Tibial nerve (tissue), 4 donors: ENCODE measurements at regions not wholly inside any gene's neighbourhood (a gene's known extent, or its start where the extent isn't known, plus 50 kb on each side); places are given as distances from the start of the nearest gene placed in this dataset.

Source experiments
- DNase-seq, 2 donors: peaks; one replicate each; pipeline ENCODE4 v3.0.0-alpha.2; 2019; ENCODE audit warnings: low spot score in 2 of 2
- H3K27ac ChIP-seq, 4 donors: fragments of 200-600 bp; sonication (generic) in 3 of 4; one replicate each; pipeline ENCODE4 v1.5.1; 2017 to 2019; ENCODE audit warnings: mild to moderate bottlenecking in 1 of 4
- H3K27me3 ChIP-seq, 2 donors: fragments of 200-600 bp; sonication (generic) in 1 of 2; one replicate each; pipeline versions ENCODE4 v1.5.1 to v1.6.0; 2017 to 2019
- H3K36me3 ChIP-seq, 3 donors: fragments of 200-600 bp; sonication (generic); one replicate each; pipeline ENCODE4 v1.5.1; 2018 to 2019
- H3K4me1 ChIP-seq, 4 donors: fragments of 200-600 bp; sonication (generic) in 3 of 4; one replicate each; pipeline ENCODE4 v1.5.1; 2017 to 2019
- H3K4me3 ChIP-seq, 4 donors: fragments of 200-600 bp; sonication (generic) in 3 of 4; one replicate each; pipeline ENCODE4 v1.5.1; 2017 to 2019; ENCODE audit warnings: mild to moderate bottlenecking in 1 of 4, moderate library complexity in 1 of 4
- H3K9me3 ChIP-seq, 4 donors: fragments of 200-600 bp; sonication (generic) in 3 of 4; one replicate each; pipeline ENCODE4 v1.5.1; 2017 to 2019
- CTCF ChIP-seq, 5 experiments: fragments of 200-600 bp in 3 of 5; fragments of 450-650 bp in 2 of 5; sonication (generic) in 3 of 5; IDR thresholded peaks; one replicate each; pipeline ENCODE4 v1.5.1; 2016 to 2019; ENCODE audit warnings: antibody characterized with exemption in 5 of 5, mild to moderate bottlenecking in 3 of 5, moderate library complexity in 2 of 5
- EP300 ChIP-seq, 2 donors: sonication (generic); formaldehyde crosslinking; IDR thresholded peaks; one replicate each; pipeline ENCODE4 v1.6.1; 2017; ENCODE audit warnings: antibody characterized with exemption in 2 of 2, mild to moderate bottlenecking in 1 of 2
- POLR2A ChIP-seq, 2 donors: fragments of 450-650 bp; IDR thresholded peaks; one replicate each; pipeline ENCODE4 v1.6.1; 2017; ENCODE audit warnings: antibody characterized with exemption in 2 of 2, mild to moderate bottlenecking in 2 of 2, moderate library complexity in 2 of 2
- WGBS, 2 donors: methylation state at CpG; one replicate each; pipeline ENCODE4 v1.1.5; 2018; 5-methylcytosine and 5-hydroxymethylcytosine counted together

DNA sequence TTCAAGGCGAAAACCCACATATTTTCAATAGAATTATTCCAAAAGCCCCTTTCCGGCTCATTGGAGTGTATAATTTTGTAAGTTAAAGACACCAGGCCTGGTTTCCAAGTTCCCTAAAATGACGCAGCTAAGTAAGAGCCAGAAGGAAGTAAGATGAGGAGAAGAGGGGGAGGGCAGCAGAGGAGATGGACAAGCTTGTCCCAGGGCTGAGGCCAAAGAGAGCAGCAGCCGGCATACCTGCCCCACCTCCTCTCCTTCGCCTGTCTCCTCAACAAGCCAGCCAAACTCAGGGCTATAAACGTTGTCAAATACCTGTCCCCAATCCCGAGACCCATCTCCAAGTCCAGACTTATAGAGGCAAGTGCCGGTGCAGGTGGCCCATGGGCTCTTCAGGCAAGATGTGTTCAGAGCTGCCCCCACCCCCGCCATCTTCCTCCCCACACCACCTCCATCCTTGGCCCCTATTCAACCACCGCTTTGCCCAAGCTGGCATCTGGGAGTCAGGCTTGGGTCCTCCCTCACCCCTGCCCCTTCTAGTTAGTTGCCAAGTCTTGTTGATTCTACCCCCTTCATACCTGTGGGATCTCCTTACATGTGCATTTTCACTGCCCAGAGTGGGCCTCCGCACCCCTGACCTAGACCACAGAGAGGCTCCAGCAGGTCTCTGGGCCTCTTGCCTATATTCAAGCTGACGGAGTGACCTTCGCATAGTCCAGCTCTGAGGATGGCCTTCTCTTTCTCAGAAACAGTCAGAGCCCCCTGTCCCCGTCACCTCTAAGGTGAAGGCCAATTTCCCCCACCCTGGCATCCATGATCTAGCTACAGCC lies 75.7 kb upstream of the SIRPA start:
- Histone ChIP-seq H3K4me3 (no peak overlapping the region), H3K27me3 (no peaks in the 10 kb centered on the region), H3K9me3 (peaks cover 0 to 28% (median 0%) of the 10 kb centered on the region in 4 donors), H3K27ac (peak overlapping the region in 2 of 4 donors; percentile 67 to 77), H3K36me3 (no peaks in the 10 kb centered on the region), H3K4me1 (peaks cover 0 to 55% (median 9%) of the 10 kb centered on the region in 4 donors)
- no peak for TF ChIP-seq POLR2A (IDR thresholded peaks at IDR 0.05)
- peak in 1 of 2 donors; percentile 8 for TF ChIP-seq EP300 (IDR thresholded peaks at IDR 0.05)
- 78 to 80% methylated on average over 14 of the region's 14 CpGs for WGBS, 2 donors
- no peak for DNase-seq

DNA sequence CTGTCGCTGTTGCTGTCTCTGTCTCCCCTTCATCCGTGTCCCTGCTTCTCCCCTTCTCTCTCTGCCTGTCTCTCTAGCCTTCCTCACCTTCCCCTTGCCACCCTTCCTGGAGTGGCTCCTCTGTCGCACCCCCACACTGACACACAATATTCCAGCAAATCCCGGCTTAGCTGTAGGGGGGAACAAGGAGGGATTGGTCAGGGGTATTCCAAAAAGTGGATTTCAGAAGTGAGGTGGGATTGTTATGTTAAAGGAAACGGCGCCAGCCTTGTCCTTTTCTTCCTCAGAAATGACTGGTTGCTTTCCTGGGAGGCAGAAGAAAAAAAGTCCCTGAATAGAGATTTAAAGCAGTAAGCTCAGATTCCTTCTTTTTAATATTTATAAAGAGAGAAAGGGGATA lies 76.3 kb upstream of the SIRPA start:
- H3K27ac ChIP-seq: peak overlapping the region in 2 of 4 donors; percentile 67 to 77

GRCh38 chr20:1818247-1818840 lies 76.9 kb upstream of the SIRPA start:
- Histone ChIP-seq H3K4me3 (no peak overlapping the region), H3K9me3 (peaks cover 0 to 17% (median 0%) of the 10 kb centered on the region in 4 donors), H3K27me3 (no peaks in the 10 kb centered on the region), H3K4me1 (peaks cover 0 to 63% (median 15%) of the 10 kb centered on the region in 4 donors), H3K27ac (peak overlapping the region in 2 of 4 donors; percentile 67 to 77), H3K36me3 (no peaks in the 10 kb centered on the region)
- no peak for DNase-seq
- 71 to 81% methylated on average over 1 of the region's 1 CpG for WGBS, 2 donors
- no peak for TF ChIP-seq EP300 (IDR thresholded peaks at IDR 0.05)
- TF ChIP-seq CTCF (IDR thresholded peaks at IDR 0.05): no peak
- TF ChIP-seq POLR2A (IDR thresholded peaks at IDR 0.05): no peak

More for the DNA sequence above, 76.3 kb upstream of the SIRPA start:
- 61 to 65% methylated on average over 6 of the region's 6 CpGs for WGBS, 2 donors
- H3K36me3 ChIP-seq: no peaks in the 10 kb centered on the region
- no peak for TF ChIP-seq CTCF (IDR thresholded peaks at IDR 0.05)
- no peak for TF ChIP-seq EP300 (IDR thresholded peaks at IDR 0.05)
- TF ChIP-seq POLR2A (IDR thresholded peaks at IDR 0.05): no peak
- peaks cover 0 to 58% (median 10%) of the 10 kb centered on the region in 4 donors for H3K4me1 ChIP-seq
- H3K4me3 ChIP-seq: no peak overlapping the region
- H3K9me3 ChIP-seq: peaks cover 0 to 22% (median 0%) of the 10 kb centered on the region in 4 donors
- no peak for DNase-seq
- no peaks in the 10 kb centered on the region for H3K27me3 ChIP-seq

GRCh38 chr20:1817577-1818211 lies 77.5 kb upstream of the SIRPA start:
- WGBS, 2 donors: 93 to 96% methylated on average over 4 to 6 of the region's 6 CpGs
- peaks cover 0 to 10% (median 0%) of the 10 kb centered on the region in 4 donors for H3K9me3 ChIP-seq
- no peaks in the 10 kb centered on the region for H3K36me3 ChIP-seq
- no peaks in the 10 kb centered on the region for H3K27me3 ChIP-seq
- H3K4me1 ChIP-seq: peaks cover 0 to 70% (median 21%) of the 10 kb centered on the region in 4 donors
- peak overlapping the region in 2 of 4 donors; percentile 46 to 70 for H3K27ac ChIP-seq
- no peak for TF ChIP-seq POLR2A (IDR thresholded peaks at IDR 0.05)
- TF ChIP-seq EP300 (IDR thresholded peaks at IDR 0.05): no peak
- TF ChIP-seq CTCF (IDR thresholded peaks at IDR 0.05): no peak
- no peak overlapping the region for H3K4me3 ChIP-seq
- no peak for DNase-seq

- DNase-seq: no peak
- TF ChIP-seq CTCF (IDR thresholded peaks at IDR 0.05) (no peak), POLR2A (IDR thresholded peaks at IDR 0.05) (no peak), EP300 (IDR thresholded peaks at IDR 0.05) (no peak)
- no peaks in the 10 kb centered on the region for H3K27me3 ChIP-seq
- no peak overlapping the region for H3K4me3 ChIP-seq
- WGBS, 2 donors: 42 to 44% methylated on average over 16 of the region's 16 CpGs
- H3K36me3 ChIP-seq: no peaks in the 10 kb centered on the region
- H3K9me3 ChIP-seq: peaks cover 0 to 1% (median 0%) of the 10 kb centered on the region in 4 donors
- peaks cover 0 to 80% (median 30%) of the 10 kb centered on the region in 4 donors for H3K4me1 ChIP-seq
- peak overlapping the region in 3 of 4 donors; percentile 17 to 70 (median 46) for H3K27ac ChIP-seq
These were observed 78.5 kb upstream of the SIRPA start for GRCh38 chr20:1816384-1817381.
